Cardiac fibroblast (primary cell): ENCODE measurements at regions not wholly inside any gene's neighbourhood (a gene's known extent, or its start where the extent isn't known, plus 50 kb on each side); places are given as distances from the start of the nearest gene placed in this dataset.

Source experiments
- DNase-seq, 2 donors: peaks; one replicate each; pipeline versions ENCODE4 v3.0.0 to v3.0.0-alpha.2; 2010; ENCODE audit warnings: low read depth in 2 of 2
- H3K4me3 ChIP-seq, 2 donors: replicated peaks in 1 of 2; 1 replicate in 1 of 2; 2 replicates in 1 of 2; pipeline ENCODE4 v1.5.1; 2011; ENCODE audit warnings: low read depth in 2 of 2, low read length in 2 of 2, mild to moderate bottlenecking in 2 of 2, moderate library complexity in 1 of 2
- TF ChIP-seq, protein P1 (sequence below): IDR thresholded peaks from one replicate; pipeline ENCODE4 v1.5.1; 2011; ENCODE audit warnings: low read depth, mild to moderate bottlenecking, low read length, inconsistent platforms

DNA sequence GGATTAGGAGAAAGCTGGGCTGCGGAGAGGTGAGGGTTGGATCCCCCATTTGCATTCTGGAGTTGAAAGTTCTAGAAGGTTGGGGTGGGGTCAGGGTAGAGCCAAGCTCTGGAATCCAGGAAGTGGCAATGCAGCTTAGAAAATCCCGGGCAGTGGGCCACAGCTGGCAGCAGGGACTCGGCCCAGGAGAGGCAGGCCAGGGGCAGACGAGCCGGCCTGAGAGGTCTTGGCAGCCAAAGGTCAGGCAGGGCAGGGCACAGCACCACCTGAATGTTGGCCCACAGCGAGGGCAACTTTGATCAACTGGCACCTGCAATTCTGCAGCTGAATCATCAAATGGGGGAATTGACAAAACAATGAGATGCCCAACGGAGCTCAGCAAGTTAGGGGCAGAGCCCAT lies 139.2 kb downstream of the INHBB start:
- TF ChIP-seq, protein P1, sequence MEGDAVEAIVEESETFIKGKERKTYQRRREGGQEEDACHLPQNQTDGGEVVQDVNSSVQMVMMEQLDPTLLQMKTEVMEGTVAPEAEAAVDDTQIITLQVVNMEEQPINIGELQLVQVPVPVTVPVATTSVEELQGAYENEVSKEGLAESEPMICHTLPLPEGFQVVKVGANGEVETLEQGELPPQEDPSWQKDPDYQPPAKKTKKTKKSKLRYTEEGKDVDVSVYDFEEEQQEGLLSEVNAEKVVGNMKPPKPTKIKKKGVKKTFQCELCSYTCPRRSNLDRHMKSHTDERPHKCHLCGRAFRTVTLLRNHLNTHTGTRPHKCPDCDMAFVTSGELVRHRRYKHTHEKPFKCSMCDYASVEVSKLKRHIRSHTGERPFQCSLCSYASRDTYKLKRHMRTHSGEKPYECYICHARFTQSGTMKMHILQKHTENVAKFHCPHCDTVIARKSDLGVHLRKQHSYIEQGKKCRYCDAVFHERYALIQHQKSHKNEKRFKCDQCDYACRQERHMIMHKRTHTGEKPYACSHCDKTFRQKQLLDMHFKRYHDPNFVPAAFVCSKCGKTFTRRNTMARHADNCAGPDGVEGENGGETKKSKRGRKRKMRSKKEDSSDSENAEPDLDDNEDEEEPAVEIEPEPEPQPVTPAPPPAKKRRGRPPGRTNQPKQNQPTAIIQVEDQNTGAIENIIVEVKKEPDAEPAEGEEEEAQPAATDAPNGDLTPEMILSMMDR: no peak
- H3K4me3 ChIP-seq: no peak overlapping the region
- DNase-seq: no peak

DNA sequence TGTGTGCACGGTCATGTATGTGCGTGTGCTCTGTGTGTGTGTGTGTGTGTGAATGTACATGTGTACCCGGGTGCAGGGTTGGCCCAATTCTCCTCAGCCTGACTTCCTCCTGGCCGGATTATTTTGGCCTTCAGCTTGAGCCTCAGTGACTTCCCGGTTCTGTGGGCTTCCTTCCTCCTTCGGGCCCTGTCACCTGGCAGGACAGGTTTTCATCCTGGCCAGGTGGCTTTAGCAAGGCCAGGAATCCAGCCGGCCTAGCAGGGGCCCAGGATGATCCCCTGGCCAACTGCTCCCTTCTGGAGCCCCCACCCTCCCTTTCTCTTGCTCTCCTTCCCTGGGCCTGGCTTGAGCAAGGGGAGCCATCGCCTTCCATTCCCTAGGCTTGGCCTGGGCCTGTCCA lies 140.5 kb downstream of the INHBB start:
- H3K4me3 ChIP-seq: no peak overlapping the region
- DNase-seq: no peak
- TF ChIP-seq, protein P1: no peak

DNA sequence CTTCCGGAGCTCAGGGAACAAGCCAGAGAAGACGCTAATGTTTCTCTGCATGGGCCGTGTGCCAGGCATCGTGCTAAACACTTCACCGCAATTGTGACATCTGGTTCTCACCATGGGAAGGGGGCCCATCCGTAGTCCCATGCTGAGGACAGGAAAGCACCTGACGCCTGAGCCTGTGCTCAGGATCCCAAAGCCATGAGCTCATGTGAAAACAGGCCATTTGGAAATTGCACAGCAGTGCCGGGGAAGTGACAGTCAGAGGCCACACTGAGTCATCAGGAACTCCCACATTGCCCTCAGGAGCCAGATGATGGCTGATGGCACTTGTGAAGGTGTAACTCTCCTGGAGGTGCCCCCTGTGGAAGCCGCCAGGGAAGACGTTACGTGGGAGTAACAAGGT lies 141.0 kb downstream of the INHBB start:
- DNase-seq: no peak
- TF ChIP-seq, protein P1: no peak

DNA sequence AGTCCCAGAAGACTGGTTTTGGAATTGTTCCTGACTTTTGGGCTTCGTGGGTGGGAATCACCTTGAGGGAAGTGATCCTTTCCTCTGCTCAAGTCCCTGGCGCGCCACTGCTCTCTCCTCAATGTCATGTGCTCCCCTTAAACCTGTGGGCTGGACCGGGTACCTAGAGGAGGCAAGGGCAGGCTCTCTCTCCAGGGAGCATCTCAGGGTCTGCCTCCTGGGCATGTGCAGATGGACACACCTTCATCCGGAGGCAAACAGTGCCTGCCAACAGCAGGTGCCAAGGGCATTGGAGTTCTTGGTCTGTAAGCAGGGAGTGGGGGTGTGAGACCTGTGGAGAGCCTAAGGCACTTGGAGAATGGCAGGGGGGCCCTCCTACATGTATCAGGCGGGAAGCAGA lies 142.6 kb downstream of the INHBB start:
- TF ChIP-seq, protein P1: no peak
- no peak overlapping the region for H3K4me3 ChIP-seq
- DNase-seq: no peak

More for the DNA sequence above, 141.0 kb downstream of the INHBB start:
- H3K4me3 ChIP-seq: no peak overlapping the region

DNA sequence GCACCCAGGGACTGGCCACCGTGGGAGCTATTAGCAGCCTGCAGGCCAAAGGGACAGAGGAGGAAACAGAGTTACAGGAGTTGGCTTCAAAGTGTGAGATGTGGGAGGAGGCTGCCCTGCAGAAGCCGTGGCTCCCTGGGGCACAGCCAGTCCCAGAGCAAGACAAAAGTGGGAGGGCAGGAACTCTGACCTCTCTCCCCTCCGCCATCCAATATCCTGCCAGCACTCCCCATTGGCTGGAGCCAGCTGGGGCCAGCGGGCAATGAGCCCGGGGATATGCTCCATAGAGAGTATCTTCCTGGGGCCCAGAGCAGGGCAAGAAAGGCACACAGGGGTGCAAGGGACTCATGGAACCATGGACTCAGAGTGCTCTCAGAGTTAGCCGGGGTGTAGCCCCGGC lies 143.1 kb downstream of the INHBB start:
- no peak overlapping the region for H3K4me3 ChIP-seq
- TF ChIP-seq, protein P1: no peak
- no peak for DNase-seq

DNA sequence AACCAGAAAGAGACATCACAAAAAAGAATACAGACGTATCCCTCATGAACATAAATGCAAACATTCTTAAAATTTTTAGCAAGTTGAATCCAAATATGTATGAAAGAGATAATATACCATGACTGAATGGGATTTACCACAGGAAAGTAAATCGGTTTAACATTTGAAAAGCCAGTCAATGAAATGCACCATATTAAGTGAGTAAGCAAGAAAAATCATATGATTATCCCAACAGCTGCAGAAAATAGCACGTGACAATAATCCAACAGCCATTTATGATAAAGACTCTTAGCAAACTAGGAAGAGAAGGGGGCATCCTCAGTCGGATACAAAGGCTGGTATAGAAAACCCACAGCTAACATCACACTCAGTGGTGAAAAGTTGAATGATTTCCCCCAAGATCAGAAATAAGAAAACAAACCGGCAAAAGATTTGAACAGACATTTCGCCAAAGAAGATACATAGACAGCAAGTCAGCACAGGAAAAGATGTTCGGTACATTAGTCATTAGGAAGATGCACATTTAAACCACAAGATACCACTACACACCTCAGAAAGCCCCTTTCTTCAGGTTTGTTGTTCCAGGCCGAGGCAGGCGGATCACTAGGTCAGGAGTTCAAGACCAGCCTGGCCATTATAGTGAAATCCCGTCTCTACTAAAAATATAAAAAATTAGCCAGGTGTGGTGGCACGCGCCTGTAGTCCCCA lies 144.3 kb downstream of the INHBB start:
- TF ChIP-seq, protein P1: no peak
- no peak overlapping the region for H3K4me3 ChIP-seq
- DNase-seq: no peak
